SK-N-SH (cell line): ENCODE measurements at regions not wholly inside any gene's neighbourhood (a gene's known extent, or its start where the extent isn't known, plus 50 kb on each side); places are given as distances from the start of the nearest gene placed in this dataset.

Experiments used
- CTCF ChIA-PET: fragments of 300-600, 350-600 bp; formaldehyde crosslinking; extraction: SDS; loops from one replicate; lab custom pipeline; 2021; lab: Yijun Ruan, JAX
- POLR2A ChIA-PET: fragments of 350-600 bp; sonication (Branson Sonifier 250); formaldehyde crosslinking; extraction: SDS; loops from one replicate; lab custom pipeline; 2020; ENCODE audit warnings: antibody characterized with exemption, inconsistent platforms; lab: Yijun Ruan, JAX
- DNase-seq: peaks from one replicate; pipeline ENCODE4 v3.0.0; 2012
- H2AFZ ChIP-seq: fragments of 200-600 bp; sonication (generic); 2 replicates; pipeline ENCODE4 v1.8.1; 2016; ENCODE audit warnings: antibody characterized with exemption, mild to moderate bottlenecking, low read depth
- H3F3A ChIP-seq: fragments of 200-600 bp; sonication (generic); replicated peaks from 2 replicates; pipeline ENCODE3; 2016; ENCODE audit warnings: antibody characterized with exemption, mild to moderate bottlenecking; ENCODE audit not compliant: insufficient read depth
- H3K27ac ChIP-seq, 2 experiments: fragments of 200-500 bp in 1 of 2; fragments of 200-600 bp in 1 of 2; sonication (Bioruptor generic) in 1 of 2; sonication (generic), shearing (Covaris generic) in 1 of 2; 2 replicates each; pipeline versions ENCODE4 v1.5.1 to v1.6.1; 2014 to 2016; ENCODE audit warnings: low read depth in 2 of 2, inconsistent platforms in 1 of 2, low read length in 1 of 2, mild to moderate bottlenecking in 1 of 2, mixed read lengths in 1 of 2
- H3K27me3 ChIP-seq: fragments of 200-600 bp; sonication (generic), shearing (Covaris generic); 2 replicates; pipeline ENCODE4 v1.6.1; 2016; ENCODE audit warnings: mixed run types; ENCODE audit not compliant: insufficient read depth
- H3K36me3 ChIP-seq, 2 experiments: fragments of 200-500 bp in 1 of 2; fragments of 200-600 bp in 1 of 2; sonication (Bioruptor generic) in 1 of 2; sonication (generic) in 1 of 2; replicated peaks in 1 of 2; 2 replicates each; pipeline versions ENCODE3 to v1.5.1; 2014 to 2016; ENCODE audit warnings: low read length in 1 of 2, mild to moderate bottlenecking in 1 of 2; ENCODE audit not compliant: insufficient read depth in 2 of 2, control insufficient read depth in 1 of 2
- H3K4me1 ChIP-seq, 2 experiments: fragments of 200-500 bp in 1 of 2; fragments of 200-600 bp in 1 of 2; sonication (Bioruptor generic) in 1 of 2; sonication (generic), shearing (Covaris generic) in 1 of 2; 2 replicates each; pipeline versions ENCODE4 v1.5.1 to v1.6.1; 2014 to 2016; ENCODE audit warnings: low read depth in 1 of 2, low read length in 1 of 2, mixed run types in 1 of 2; ENCODE audit not compliant: insufficient read depth in 2 of 2, control insufficient read depth in 1 of 2
- H3K4me2 ChIP-seq: fragments of 200-600 bp; sonication (generic), shearing (Covaris generic); 2 replicates; pipeline ENCODE4 v1.6.1; 2017; ENCODE audit warnings: mixed run types
- H3K4me3 ChIP-seq, 2 experiments: fragments of 200-500 bp in 1 of 2; fragments of 200-600 bp in 1 of 2; sonication (Bioruptor generic) in 1 of 2; sonication (generic), shearing (Covaris generic) in 1 of 2; 2 replicates each; pipeline versions ENCODE4 v1.5.1 to v1.8.1; 2014 to 2016; ENCODE audit warnings: low read depth in 2 of 2, inconsistent platforms in 1 of 2, low read length in 1 of 2, mild to moderate bottlenecking in 1 of 2, mixed read lengths in 1 of 2, moderate library complexity in 1 of 2
- H3K79me2 ChIP-seq: fragments of 200-600 bp; sonication (generic); 2 replicates; pipeline ENCODE4 v1.8.1; 2017; ENCODE audit warnings: mild to moderate bottlenecking; ENCODE audit not compliant: insufficient read depth
- H3K9ac ChIP-seq: fragments of 200-600 bp; sonication (generic); 2 replicates; pipeline ENCODE4 v1.6.1; 2017; ENCODE audit warnings: mixed run types
- H3K9me2 ChIP-seq: fragments of 200-600 bp; sonication (generic); 2 replicates; pipeline ENCODE4 v1.6.1; 2017; ENCODE audit warnings: mixed run types
- H3K9me3 ChIP-seq: fragments of 200-600 bp; sonication (generic); 2 replicates; pipeline ENCODE4 v1.6.1; 2017; ENCODE audit warnings: mixed run types, mild to moderate bottlenecking, moderate library complexity
- H4K20me1 ChIP-seq: fragments of 200-600 bp; sonication (generic); 2 replicates; pipeline ENCODE4 v1.6.1; 2017; ENCODE audit warnings: mild to moderate bottlenecking, mixed run types; ENCODE audit not compliant: insufficient read depth
- CTCF ChIP-seq: fragments of 200-600 bp; sonication (generic); IDR thresholded peaks from 2 replicates; pipeline ENCODE4 v1.6.1; 2017; ENCODE audit warnings: antibody characterized with exemption, mild to moderate bottlenecking, moderate library complexity
- EP300 ChIP-seq, 2 experiments: IDR thresholded peaks; 2 replicates each; pipeline versions ENCODE4 v1.4.0 to v1.6.1; 2012; ENCODE audit warnings: borderline replicate concordance in 1 of 2, low read depth in 1 of 2, low read length in 1 of 2
- FOSL2 ChIP-seq: IDR thresholded peaks from 2 replicates; pipeline ENCODE4 v1.4.0; 2012; ENCODE audit warnings: low read depth, mild to moderate bottlenecking, moderate library complexity, borderline replicate concordance
- GABPA ChIP-seq: IDR thresholded peaks from 2 replicates; pipeline ENCODE4 v1.4.0; 2012; ENCODE audit warnings: low read depth, mild to moderate bottlenecking
- GATA2 ChIP-seq: sonication (generic); formaldehyde crosslinking; IDR thresholded peaks from 2 replicates; pipeline ENCODE4 v1.5.0; 2020; ENCODE audit warnings: mild to moderate bottlenecking, missing genetic modification reagents
- MEF2A ChIP-seq: IDR thresholded peaks from 2 replicates; pipeline ENCODE4 v1.4.0; 2012; ENCODE audit warnings: low read depth, borderline replicate concordance
- NRF1 ChIP-seq: IDR thresholded peaks from 2 replicates; pipeline ENCODE4 v1.6.1; 2012; ENCODE audit warnings: low read depth, mild to moderate bottlenecking, low read length
- RCOR1 ChIP-seq: fragments of 150-350 bp; IDR thresholded peaks from 2 replicates; pipeline ENCODE4 v1.6.1; 2017; ENCODE audit warnings: antibody characterized with exemption, low read length
- REST ChIP-seq: IDR thresholded peaks from 2 replicates; pipeline ENCODE4 v1.6.1; 2012; ENCODE audit warnings: mild to moderate bottlenecking, low read depth, low read length, moderate library complexity
- SMC3 ChIP-seq: IDR thresholded peaks from 2 replicates; pipeline ENCODE4 v1.6.1; 2012; ENCODE audit warnings: low read depth, low read length, improper control_type of control experiment
- TCF12 ChIP-seq: IDR thresholded peaks from 2 replicates; pipeline ENCODE4 v1.4.0; 2012
- TEAD4 ChIP-seq: IDR thresholded peaks from 2 replicates; pipeline ENCODE4 v1.4.0; 2012; ENCODE audit warnings: mild to moderate bottlenecking, borderline replicate concordance; ENCODE audit not compliant: insufficient read depth
- WGBS: methylation state at CpG from one replicate; pipeline ENCODE4 v1.1.6; 2017; ENCODE audit warnings: low lambda C conversion rate; 5-methylcytosine and 5-hydroxymethylcytosine counted together
- TF ChIP-seq, protein P1 (sequence below): IDR thresholded peaks from 2 replicates; pipeline ENCODE4 v1.4.0; 2012; ENCODE audit warnings: low read depth
- TF ChIP-seq, protein P2 (sequence below): IDR thresholded peaks from 2 replicates; pipeline ENCODE4; 2012
- TF ChIP-seq, protein P3 (sequence below): IDR thresholded peaks from 2 replicates; pipeline ENCODE4 v1.4.0; 2012; ENCODE audit warnings: low read depth, borderline replicate concordance

GRCh38 chr1:219413536-219413935 lies 199.4 kb downstream of the ZC3H11B start:
- CTCF ChIA-PET: interaction anchor here (1.0 kb wide), 1 partner anchor 399 kb away, joined by 3 read pairs; no protein-coding TSS in a partner anchor

GRCh38 chr1:219412772-219413171 lies 200.1 kb downstream of the ZC3H11B start:
- Histone ChIP-seq H3K27me3 (no peaks in the 10 kb centered on the region), H3K79me2 (no peaks in the 10 kb centered on the region), H3K9me3 (no peaks in the 10 kb centered on the region), H3K36me3 (no peaks in the 10 kb centered on the region), H3K4me3 (no peak overlapping the region), H3K4me2 (peak overlapping the region; percentile 9; the same call in 1 of the 2 replicates), H3K27ac (peak overlapping the region; percentile 90 to 96; a peak in 3 of 4 replicates), H2AFZ (no peak overlapping the region), H3K9me2 (no peaks in the 10 kb centered on the region), H4K20me1 (no peaks in the 10 kb centered on the region), H3K4me1 (peaks cover 8 to 18% of the 10 kb centered on the region in 2 experiments), H3K9ac (peak overlapping the region; percentile 6; the same call in 1 of the 2 replicates), H3F3A (peaks cover 22% of the 10 kb centered on the region)
- 15% methylated on average over 3 of the region's 3 CpGs for WGBS
- ChIA-PET POLR2A (no interaction called here), CTCF (interaction anchor here (1.0 kb wide), 1 partner anchor 400 kb away, joined by 3 read pairs; no protein-coding TSS in a partner anchor)
- DNase-seq: no peak
- peak; percentile 96 for TF ChIP-seq TEAD4
- TF ChIP-seq TCF12: peak; percentile 95
- TF ChIP-seq GABPA: no peak
- TF ChIP-seq, protein P1, sequence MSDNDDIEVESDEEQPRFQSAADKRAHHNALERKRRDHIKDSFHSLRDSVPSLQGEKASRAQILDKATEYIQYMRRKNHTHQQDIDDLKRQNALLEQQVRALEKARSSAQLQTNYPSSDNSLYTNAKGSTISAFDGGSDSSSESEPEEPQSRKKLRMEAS: peak; percentile 58
- no peak for TF ChIP-seq CTCF
- TF ChIP-seq, protein P2, sequence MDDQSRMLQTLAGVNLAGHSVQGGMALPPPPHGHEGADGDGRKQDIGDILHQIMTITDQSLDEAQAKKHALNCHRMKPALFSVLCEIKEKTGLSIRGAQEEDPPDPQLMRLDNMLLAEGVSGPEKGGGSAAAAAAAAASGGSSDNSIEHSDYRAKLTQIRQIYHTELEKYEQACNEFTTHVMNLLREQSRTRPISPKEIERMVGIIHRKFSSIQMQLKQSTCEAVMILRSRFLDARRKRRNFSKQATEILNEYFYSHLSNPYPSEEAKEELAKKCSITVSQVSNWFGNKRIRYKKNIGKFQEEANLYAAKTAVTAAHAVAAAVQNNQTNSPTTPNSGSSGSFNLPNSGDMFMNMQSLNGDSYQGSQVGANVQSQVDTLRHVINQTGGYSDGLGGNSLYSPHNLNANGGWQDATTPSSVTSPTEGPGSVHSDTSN: peak; percentile 82
- no peak for TF ChIP-seq GATA2
- peak; percentile 97 for TF ChIP-seq MEF2A
- TF ChIP-seq REST: no peak
- TF ChIP-seq NRF1: no peak
- peak; percentile 48 to 99 for TF ChIP-seq EP300 (IDR thresholded peaks at IDR 0.05; ENCODE audit: borderline replicate concordance in 1 of 2, low read depth in 1 of 2, low read length in 1 of 2)
- peak; percentile 60 for TF ChIP-seq FOSL2
- no peak for TF ChIP-seq SMC3

More at GRCh38 chr1:219413536-219413935, 199.4 kb downstream of the ZC3H11B start:
- Histone ChIP-seq H4K20me1 (no peaks in the 10 kb centered on the region), H3K79me2 (no peaks in the 10 kb centered on the region), H3K4me1 (peaks cover 8 to 18% of the 10 kb centered on the region in 2 experiments), H3K4me2 (peak overlapping the region; percentile 9; the same call in 1 of the 2 replicates), H3F3A (peaks cover 22% of the 10 kb centered on the region), H3K4me3 (no peak overlapping the region), H2AFZ (0 out of 2 replicates have a peak overlapping the region, but pooled peaks have one; percentile 20), H3K9me2 (no peaks in the 10 kb centered on the region), H3K9ac (peak overlapping the region; percentile 45; the same call in 1 of the 2 replicates), H3K27ac (peak overlapping the region; percentile 90 to 96; a peak in 3 of 4 replicates), H3K27me3 (no peaks in the 10 kb centered on the region), H3K36me3 (no peaks in the 10 kb centered on the region), H3K9me3 (no peaks in the 10 kb centered on the region)
- TF ChIP-seq, protein P1: peak; percentile 58
- TF ChIP-seq, protein P2: peak; percentile 33; the same call in 1 of the 2 replicates
- TF ChIP-seq RCOR1: no peak
- TF ChIP-seq, protein P3, sequence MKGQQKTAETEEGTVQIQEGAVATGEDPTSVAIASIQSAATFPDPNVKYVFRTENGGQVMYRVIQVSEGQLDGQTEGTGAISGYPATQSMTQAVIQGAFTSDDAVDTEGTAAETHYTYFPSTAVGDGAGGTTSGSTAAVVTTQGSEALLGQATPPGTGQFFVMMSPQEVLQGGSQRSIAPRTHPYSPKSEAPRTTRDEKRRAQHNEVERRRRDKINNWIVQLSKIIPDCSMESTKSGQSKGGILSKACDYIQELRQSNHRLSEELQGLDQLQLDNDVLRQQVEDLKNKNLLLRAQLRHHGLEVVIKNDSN: no peak
- 29% methylated on average over 1 of the region's 1 CpG for WGBS
- POLR2A ChIA-PET: no interaction called here
- peak; percentile 17 for DNase-seq
